HepG2 (cell line): ENCODE measurements at regions not wholly inside any gene's neighbourhood (a gene's known extent, or its start where the extent isn't known, plus 50 kb on each side); places are given as distances from the start of the nearest gene placed in this dataset.

ENCODE experiments used
- ATAC-seq: fragments of 200-7000 bp; cut with Tn5 transposase; 3 replicates; pipeline ENCODE4 v1.9.1; 2020; ENCODE audit warnings: mild to moderate bottlenecking, moderate library complexity
- BruUV-seq: library from RNA; stranded (reverse); fragments of 400-500 nt; replicated peaks from 2 replicates; lab custom pipeline; 2021; lab: Mats Ljungman, UMichigan
- CTCF ChIA-PET: fragments of 300-600 bp; formaldehyde crosslinking; extraction: SDS; loops from one replicate; lab custom pipeline; 2021; ENCODE audit warnings: low total read pairs, inconsistent platforms, low intra/inter-chr PET ratio; lab: Yijun Ruan, JAX
- POLR2A ChIA-PET: fragments of 350-600 bp; sonication (Branson Sonifier 250); formaldehyde crosslinking; loops from one replicate; lab custom pipeline; 2020; ENCODE audit warnings: antibody characterized with exemption, inconsistent platforms; lab: Yijun Ruan, JAX
- DNase-seq: peaks from one replicate; pipeline ENCODE4 v3.0.0-alpha.2; 2015; ENCODE audit warnings: low spot score
- FAIRE-seq: peaks from 3 replicates; lab custom pipeline; 2011; peaks lifted over from hg19 to GRCh38; lab: Jason Lieb, UNC
- H2AFZ ChIP-seq: one replicate; pipeline ENCODE4 v1.6.1; 2011; ENCODE audit warnings: low read length, inconsistent platforms
- H3K27ac ChIP-seq: fragments of 300-600 bp; 3 replicates; pipeline ENCODE4 v1.8.0; 2011; ENCODE audit warnings: mixed run types, mild to moderate bottlenecking, mixed read lengths, low read length, inconsistent platforms; ENCODE audit not compliant: insufficient read depth; ENCODE audit errors: extremely low read length
- H3K27me3 ChIP-seq, 2 experiments: fragments of 200-600 bp in 1 of 2; 2 replicates in 1 of 2; 3 replicates in 1 of 2; pipeline versions ENCODE4 v1.6.0 to v1.8.0; 2011; ENCODE audit warnings: low read length in 2 of 2, mild to moderate bottlenecking in 2 of 2, moderate library complexity in 2 of 2, inconsistent platforms in 1 of 2; ENCODE audit not compliant: insufficient read depth in 2 of 2, control insufficient read depth in 1 of 2
- H3K36me3 ChIP-seq, 2 experiments: fragments of 200-600 bp in 1 of 2; replicated peaks in 1 of 2; 2 replicates in 1 of 2; 3 replicates in 1 of 2; pipeline versions ENCODE4 v1.5.1 to v1.8.0; 2011; ENCODE audit warnings: low read length in 2 of 2, inconsistent platforms in 1 of 2; ENCODE audit not compliant: insufficient read depth in 2 of 2, control insufficient read depth in 1 of 2
- H3K4me1 ChIP-seq: 2 replicates; pipeline ENCODE4 v1.5.1; 2012; ENCODE audit warnings: low read length, inconsistent platforms; ENCODE audit not compliant: insufficient read depth
- H3K4me2 ChIP-seq: 2 replicates; pipeline ENCODE4 v1.6.0; 2011; ENCODE audit warnings: low read depth, low read length, inconsistent platforms
- H3K4me3 ChIP-seq, 3 experiments: fragments of 200-600 bp in 1 of 3; sonication (generic), shearing (Covaris generic) in 1 of 3; replicated peaks in 1 of 3; 2 replicates each; pipeline ENCODE4 v1.5.1; 2011 to 2016; ENCODE audit warnings: low read length in 3 of 3, inconsistent platforms in 2 of 3, low read depth in 2 of 3, mild to moderate bottlenecking in 2 of 3, control low read depth in 1 of 3, mixed read lengths in 1 of 3; ENCODE audit not compliant: insufficient read depth in 1 of 3
- H3K79me2 ChIP-seq: one replicate; pipeline ENCODE4 v1.6.1; 2011; ENCODE audit warnings: low read length, inconsistent platforms; ENCODE audit not compliant: insufficient read depth
- H3K9ac ChIP-seq: 2 replicates; pipeline ENCODE4 v1.6.0; 2011; ENCODE audit warnings: mild to moderate bottlenecking, low read depth, low read length, inconsistent platforms; ENCODE audit not compliant: insufficient read depth
- H3K9me3 ChIP-seq: 2 replicates; pipeline ENCODE4 v1.5.1; 2012; ENCODE audit warnings: mild to moderate bottlenecking, low read length
- H4K20me1 ChIP-seq: 2 replicates; pipeline ENCODE4 v1.6.0; 2011; ENCODE audit warnings: inconsistent platforms, mild to moderate bottlenecking, low read length, moderate library complexity; ENCODE audit not compliant: insufficient read depth
- ATRX ChIP-seq: sonication (generic); formaldehyde crosslinking; IDR thresholded peaks from 2 replicates; pipeline ENCODE4 v1.4.0; 2020; ENCODE audit warnings: missing genetic modification reagents, borderline replicate concordance
- ERF ChIP-seq: IDR thresholded peaks from 2 replicates; pipeline ENCODE4 v1.6.1; 2018; ENCODE audit warnings: missing biosample characterization, missing genetic modification reagents
- FOSL1 ChIP-seq: sonication (generic); formaldehyde crosslinking; IDR thresholded peaks from 2 replicates; pipeline ENCODE4 v1.9.0; 2021; ENCODE audit warnings: missing genetic modification reagents, borderline replicate concordance
- IKZF4 ChIP-seq: sonication (generic); formaldehyde crosslinking; IDR thresholded peaks from 2 replicates; pipeline ENCODE4 v1.5.1; 2020; ENCODE audit warnings: borderline replicate concordance, mild to moderate bottlenecking, low read depth, missing genetic modification reagents; ENCODE audit errors: not compliant biosample characterization
- NFIC ChIP-seq: IDR thresholded peaks from 2 replicates; pipeline ENCODE4 v1.6.1; 2012; ENCODE audit warnings: mild to moderate bottlenecking, low read length, inconsistent platforms
- PCBP1 ChIP-seq: fragments of 200-400 bp; formaldehyde crosslinking; IDR thresholded peaks from 2 replicates; pipeline ENCODE4 v1.6.1; 2017; ENCODE audit warnings: mild to moderate bottlenecking, low read depth, low read length, borderline replicate concordance
- ZFP62 ChIP-seq: sonication (generic); formaldehyde crosslinking; IDR thresholded peaks from 2 replicates; pipeline ENCODE4 v1.4.0; 2020; ENCODE audit warnings: missing genetic modification reagents
- ZNF124 ChIP-seq: sonication (generic); formaldehyde crosslinking; IDR thresholded peaks from 2 replicates; pipeline ENCODE4 v1.4.0; 2020; ENCODE audit warnings: missing genetic modification reagents
- ZNF264 ChIP-seq: sonication (generic); formaldehyde crosslinking; IDR thresholded peaks from 2 replicates; pipeline ENCODE4 v1.4.0; 2020; ENCODE audit warnings: missing genetic modification reagents
- ZNF605 ChIP-seq: sonication (generic); formaldehyde crosslinking; IDR thresholded peaks from 2 replicates; pipeline ENCODE4 v1.8.0; 2022; ENCODE audit warnings: mild to moderate bottlenecking, missing genetic modification reagents
- ZNF790 ChIP-seq: sonication (generic); formaldehyde crosslinking; IDR thresholded peaks from 2 replicates; pipeline ENCODE4 v1.8.0; 2022; ENCODE audit warnings: missing genetic modification reagents, mild to moderate bottlenecking, borderline replicate concordance
- WGBS: methylation state at CpG from one replicate; pipeline ENCODE4 v1.1.6; 2017; ENCODE audit warnings: low lambda C conversion rate; 5-methylcytosine and 5-hydroxymethylcytosine counted together
- in situ Hi-C: cut with HindIII; loops from 2 replicates; pipeline ENCODE4 v1.10.0; 2017; ENCODE audit warnings: low pct_unique_long_range_greater_than_20kb; ENCODE audit not compliant: extremely low pct_ligation_motif_present
- intact Hi-C: fragments of 100-400 bp; cut with micrococcal nuclease; formaldehyde crosslinking; loops from one replicate; pipeline ENCODE4 v1.10.0; 2022; ENCODE audit not compliant: unreplicated experiment
- TF ChIP-seq, protein P1 (sequence below): sonication (generic); formaldehyde crosslinking; IDR thresholded peaks from 2 replicates; pipeline ENCODE4 v1.5.0; 2020; ENCODE audit warnings: missing genetic modification reagents
- TF ChIP-seq, protein P2 (sequence below): sonication (generic); formaldehyde crosslinking; IDR thresholded peaks from 2 replicates; pipeline ENCODE4 v1.4.0; 2020; ENCODE audit warnings: missing genetic modification reagents
- TF ChIP-seq, protein P3 (sequence below): sonication (generic); formaldehyde crosslinking; IDR thresholded peaks from 2 replicates; pipeline ENCODE4 v1.5.0; 2020; ENCODE audit warnings: missing genetic modification reagents
- TF ChIP-seq, protein P4 (sequence below): sonication (generic); formaldehyde crosslinking; IDR thresholded peaks from 2 replicates; pipeline ENCODE4 v1.4.0; 2020; ENCODE audit warnings: missing genetic modification reagents
- TF ChIP-seq, protein P5 (sequence below): sonication (generic); formaldehyde crosslinking; IDR thresholded peaks from 2 replicates; pipeline ENCODE4 v1.8.0; 2022; ENCODE audit warnings: missing genetic modification reagents, mild to moderate bottlenecking, inconsistent platforms, borderline replicate concordance
- TF ChIP-seq, protein P6 (sequence below): IDR thresholded peaks from 2 replicates; pipeline ENCODE4 v1.6.1; 2016

DNA sequence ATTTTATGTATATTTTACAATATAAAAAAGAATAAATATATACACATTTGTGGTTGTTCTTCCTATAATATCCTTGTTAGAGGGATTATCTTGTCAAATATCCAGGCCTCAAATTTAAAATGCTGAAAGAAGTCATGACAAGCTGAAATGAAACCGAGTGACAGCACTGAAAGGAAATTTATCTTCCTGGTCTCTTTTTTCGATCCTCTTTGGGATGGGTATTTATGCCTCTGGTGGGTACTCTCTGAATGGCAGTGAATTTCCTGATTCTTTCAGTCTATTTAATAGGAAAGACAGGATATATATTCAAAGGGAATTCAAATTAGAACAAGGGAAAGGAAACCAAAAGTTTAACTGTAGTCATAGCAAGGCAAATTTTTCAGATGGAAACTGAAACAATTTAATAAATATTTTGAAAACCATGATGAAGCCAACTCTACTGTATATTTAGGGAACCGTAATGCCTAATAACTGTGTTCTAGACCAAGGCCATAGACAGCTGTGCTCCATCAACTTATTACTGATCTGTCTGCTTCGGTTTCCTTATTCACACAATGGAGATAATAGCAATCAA is 97.9 kb downstream of the DLEU7 start:
- ChIA-PET POLR2A (no interaction called here), CTCF (no interaction called here)
- FAIRE-seq (no peak), DNase-seq (no peak), ATAC-seq (no peak)
- Histone ChIP-seq H3K4me2 (no peak overlapping the region), H3K4me1 (peaks cover 7% of the 10 kb centered on the region; the same call in 1 of the 2 replicates), H3K79me2 (no peaks in the 10 kb centered on the region), H3K27me3 (no peaks in the 10 kb centered on the region), H3K9me3 (no peaks in the 10 kb centered on the region), H2AFZ (no peak overlapping the region), H3K36me3 (no peaks in the 10 kb centered on the region), H4K20me1 (no peaks in the 10 kb centered on the region), H3K9ac (no peak overlapping the region), H3K4me3 (no peak overlapping the region), H3K27ac (no peak overlapping the region)
- TF ChIP-seq NFIC (no peak), IKZF4 (no peak), ZNF790 (no peak), ZNF605 (no peak), PCBP1 (no peak), ZFP62 (CRISPR knock-in tag) (no peak), ERF (CRISPR knock-in tag) (no peak), ATRX (CRISPR knock-in tag) (no peak), FOSL1 (no peak), ZNF264 (CRISPR knock-in tag) (no peak), ZNF124 (CRISPR knock-in tag) (no peak)
- TF ChIP-seq, protein P1, sequence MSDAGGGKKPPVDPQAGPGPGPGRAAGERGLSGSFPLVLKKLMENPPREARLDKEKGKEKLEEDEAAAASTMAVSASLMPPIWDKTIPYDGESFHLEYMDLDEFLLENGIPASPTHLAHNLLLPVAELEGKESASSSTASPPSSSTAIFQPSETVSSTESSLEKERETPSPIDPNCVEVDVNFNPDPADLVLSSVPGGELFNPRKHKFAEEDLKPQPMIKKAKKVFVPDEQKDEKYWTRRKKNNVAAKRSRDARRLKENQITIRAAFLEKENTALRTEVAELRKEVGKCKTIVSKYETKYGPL (CRISPR knock-in tag): no peak
- TF ChIP-seq, protein P2, sequence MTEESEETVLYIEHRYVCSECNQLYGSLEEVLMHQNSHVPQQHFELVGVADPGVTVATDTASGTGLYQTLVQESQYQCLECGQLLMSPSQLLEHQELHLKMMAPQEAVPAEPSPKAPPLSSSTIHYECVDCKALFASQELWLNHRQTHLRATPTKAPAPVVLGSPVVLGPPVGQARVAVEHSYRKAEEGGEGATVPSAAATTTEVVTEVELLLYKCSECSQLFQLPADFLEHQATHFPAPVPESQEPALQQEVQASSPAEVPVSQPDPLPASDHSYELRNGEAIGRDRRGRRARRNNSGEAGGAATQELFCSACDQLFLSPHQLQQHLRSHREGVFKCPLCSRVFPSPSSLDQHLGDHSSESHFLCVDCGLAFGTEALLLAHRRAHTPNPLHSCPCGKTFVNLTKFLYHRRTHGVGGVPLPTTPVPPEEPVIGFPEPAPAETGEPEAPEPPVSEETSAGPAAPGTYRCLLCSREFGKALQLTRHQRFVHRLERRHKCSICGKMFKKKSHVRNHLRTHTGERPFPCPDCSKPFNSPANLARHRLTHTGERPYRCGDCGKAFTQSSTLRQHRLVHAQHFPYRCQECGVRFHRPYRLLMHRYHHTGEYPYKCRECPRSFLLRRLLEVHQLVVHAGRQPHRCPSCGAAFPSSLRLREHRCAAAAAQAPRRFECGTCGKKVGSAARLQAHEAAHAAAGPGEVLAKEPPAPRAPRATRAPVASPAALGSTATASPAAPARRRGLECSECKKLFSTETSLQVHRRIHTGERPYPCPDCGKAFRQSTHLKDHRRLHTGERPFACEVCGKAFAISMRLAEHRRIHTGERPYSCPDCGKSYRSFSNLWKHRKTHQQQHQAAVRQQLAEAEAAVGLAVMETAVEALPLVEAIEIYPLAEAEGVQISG (CRISPR knock-in tag): no peak
- TF ChIP-seq, protein P3, sequence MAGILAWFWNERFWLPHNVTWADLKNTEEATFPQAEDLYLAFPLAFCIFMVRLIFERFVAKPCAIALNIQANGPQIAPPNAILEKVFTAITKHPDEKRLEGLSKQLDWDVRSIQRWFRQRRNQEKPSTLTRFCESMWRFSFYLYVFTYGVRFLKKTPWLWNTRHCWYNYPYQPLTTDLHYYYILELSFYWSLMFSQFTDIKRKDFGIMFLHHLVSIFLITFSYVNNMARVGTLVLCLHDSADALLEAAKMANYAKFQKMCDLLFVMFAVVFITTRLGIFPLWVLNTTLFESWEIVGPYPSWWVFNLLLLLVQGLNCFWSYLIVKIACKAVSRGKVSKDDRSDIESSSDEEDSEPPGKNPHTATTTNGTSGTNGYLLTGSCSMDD (CRISPR knock-in tag): no peak
- TF ChIP-seq, protein P4, sequence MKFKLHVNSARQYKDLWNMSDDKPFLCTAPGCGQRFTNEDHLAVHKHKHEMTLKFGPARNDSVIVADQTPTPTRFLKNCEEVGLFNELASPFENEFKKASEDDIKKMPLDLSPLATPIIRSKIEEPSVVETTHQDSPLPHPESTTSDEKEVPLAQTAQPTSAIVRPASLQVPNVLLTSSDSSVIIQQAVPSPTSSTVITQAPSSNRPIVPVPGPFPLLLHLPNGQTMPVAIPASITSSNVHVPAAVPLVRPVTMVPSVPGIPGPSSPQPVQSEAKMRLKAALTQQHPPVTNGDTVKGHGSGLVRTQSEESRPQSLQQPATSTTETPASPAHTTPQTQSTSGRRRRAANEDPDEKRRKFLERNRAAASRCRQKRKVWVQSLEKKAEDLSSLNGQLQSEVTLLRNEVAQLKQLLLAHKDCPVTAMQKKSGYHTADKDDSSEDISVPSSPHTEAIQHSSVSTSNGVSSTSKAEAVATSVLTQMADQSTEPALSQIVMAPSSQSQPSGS (CRISPR knock-in tag): no peak
- TF ChIP-seq, protein P5, sequence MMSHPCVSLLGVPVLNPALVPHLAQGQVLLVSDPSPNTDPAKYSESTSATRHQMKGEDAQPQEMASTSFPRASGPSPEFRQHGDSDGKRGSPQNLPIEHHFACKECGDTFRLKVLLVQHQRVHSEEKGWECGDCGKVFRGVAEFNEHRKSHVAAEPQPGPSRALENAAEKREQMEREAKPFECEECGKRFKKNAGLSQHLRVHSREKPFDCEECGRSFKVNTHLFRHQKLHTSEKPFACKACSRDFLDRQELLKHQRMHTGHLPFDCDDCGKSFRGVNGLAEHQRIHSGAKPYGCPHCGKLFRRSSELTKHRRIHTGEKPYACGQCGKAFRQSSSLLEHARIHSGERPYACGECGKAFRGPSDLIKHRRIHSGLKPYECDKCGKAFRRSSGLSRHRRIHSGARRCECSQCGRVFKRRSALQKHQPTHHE: no peak
- TF ChIP-seq, protein P6, sequence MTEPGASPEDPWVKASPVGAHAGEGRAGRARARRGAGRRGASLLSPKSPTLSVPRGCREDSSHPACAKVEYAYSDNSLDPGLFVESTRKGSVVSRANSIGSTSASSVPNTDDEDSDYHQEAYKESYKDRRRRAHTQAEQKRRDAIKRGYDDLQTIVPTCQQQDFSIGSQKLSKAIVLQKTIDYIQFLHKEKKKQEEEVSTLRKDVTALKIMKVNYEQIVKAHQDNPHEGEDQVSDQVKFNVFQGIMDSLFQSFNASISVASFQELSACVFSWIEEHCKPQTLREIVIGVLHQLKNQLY (CRISPR knock-in tag): no peak
- intact Hi-C loops: no loop called here
- in situ Hi-C loops: no loop called here
- no TSS peak for BruUV-seq
- 72% methylated on average over 4 of the region's 4 CpGs for WGBS
